ENCODE measurements at regions not wholly inside any gene's neighbourhood (a gene's known extent, or its start where the extent isn't known, plus 50 kb on each side); places are given as distances from the start of the nearest gene placed in this dataset.

GRCh38 chr10:43958964-43959363 lies 310.3 kb upstream of the ZNF32 start:
- DNase-seq (ENCODE audit: low read depth) = no peak

DNA sequence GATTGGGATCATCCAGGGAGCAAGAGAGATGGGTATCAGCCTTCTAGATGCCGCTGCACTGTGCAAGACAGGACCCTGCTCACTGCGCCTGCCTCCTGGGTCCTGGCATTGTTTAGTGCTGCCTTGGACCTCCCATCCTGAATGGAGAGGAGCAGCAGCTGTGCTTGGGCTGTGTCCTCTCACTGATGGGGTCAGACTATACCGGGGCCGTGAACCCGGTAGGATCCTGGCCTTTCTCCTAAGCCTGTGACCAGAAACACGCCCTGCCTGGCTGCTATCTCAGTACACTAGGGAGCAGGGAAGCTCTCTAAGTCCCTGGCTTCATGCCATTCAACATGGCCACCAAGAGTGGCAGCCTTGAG lies 309.4 kb upstream of the ZNF32 start:
- no peak for DNase-seq (ENCODE audit: low read depth)

GRCh38 chr10:43957267-43958070 lies 308.8 kb upstream of the ZNF32 start:
- DNase-seq (ENCODE audit: low read depth) = no peak

DNA sequence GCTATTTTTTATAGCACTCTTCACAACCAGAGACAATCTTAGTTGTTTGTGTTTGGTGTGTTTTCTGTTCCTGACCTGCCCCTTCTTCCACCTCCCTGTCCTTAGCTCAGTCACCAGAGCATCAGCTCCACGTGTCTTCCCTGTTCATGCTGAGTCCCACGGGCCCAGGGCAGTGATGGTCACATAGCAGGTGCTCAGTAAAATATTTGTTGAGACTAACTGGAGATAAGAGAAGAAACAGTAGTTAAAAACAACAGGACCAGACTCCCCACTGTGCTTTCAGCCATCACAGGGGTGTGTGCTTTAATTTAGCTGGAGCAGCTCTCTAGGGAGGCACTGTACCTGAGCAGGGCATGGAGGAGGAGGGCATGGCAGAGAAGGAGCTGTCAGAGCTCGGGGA lies 307.3 kb upstream of the ZNF32 start:
- DNase-seq (ENCODE audit: low read depth) = no peak

- DNase-seq (ENCODE audit: low read depth) = no peak
Measured at GRCh38 chr10:43955002-43955596, 306.4 kb upstream of the ZNF32 start.

GRCh38 chr10:43953672-43954071 lies 305.0 kb upstream of the ZNF32 start:
- DNase-seq (ENCODE audit: low read depth) = no peak

- no peak for DNase-seq (ENCODE audit: low read depth)
Measured at GRCh38 chr10:43952760-43953159, 304.1 kb upstream of the ZNF32 start.

DNA sequence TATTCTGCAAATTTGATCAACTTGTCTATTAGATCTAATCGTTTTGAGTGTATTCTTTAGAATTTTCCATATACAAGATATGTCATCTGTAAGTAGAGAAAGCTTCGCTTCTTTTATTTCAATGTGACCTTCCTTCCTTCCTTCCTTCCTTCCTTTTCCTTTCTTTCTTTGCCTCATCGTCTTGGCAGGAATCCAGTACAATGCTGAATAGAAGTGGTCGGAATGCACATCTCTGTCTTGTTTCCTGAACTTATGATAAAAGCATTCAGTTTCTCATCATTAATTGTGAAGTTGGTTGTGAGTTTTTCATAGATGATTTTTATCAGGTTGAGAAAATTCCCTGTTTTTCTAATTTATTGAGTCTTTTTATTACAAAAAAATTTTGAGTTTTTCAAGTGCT lies 300.7 kb upstream of the ZNF32 start:
- DNase-seq (ENCODE audit: low read depth) = no peak

DNA sequence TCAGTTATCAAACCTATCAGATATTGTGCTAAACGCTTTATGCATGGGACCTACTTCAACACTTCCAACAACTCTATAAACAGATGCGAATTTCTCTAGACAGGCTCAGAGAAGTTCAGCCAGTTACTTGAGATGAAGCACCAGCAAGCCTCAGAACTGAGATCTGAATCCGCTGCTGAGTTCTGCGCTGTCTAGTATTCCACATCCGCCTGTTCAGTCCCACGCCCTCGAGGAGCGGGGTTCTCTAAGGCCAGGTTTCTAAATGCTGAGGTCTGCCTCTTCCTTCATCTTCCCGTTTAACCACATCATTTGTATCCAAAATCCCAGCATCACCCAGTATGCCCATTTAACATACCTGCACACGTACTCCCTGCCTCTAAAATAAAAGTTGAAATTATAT lies 297.8 kb upstream of the ZNF32 start:
- no peak for DNase-seq (ENCODE audit: low read depth)

DNA sequence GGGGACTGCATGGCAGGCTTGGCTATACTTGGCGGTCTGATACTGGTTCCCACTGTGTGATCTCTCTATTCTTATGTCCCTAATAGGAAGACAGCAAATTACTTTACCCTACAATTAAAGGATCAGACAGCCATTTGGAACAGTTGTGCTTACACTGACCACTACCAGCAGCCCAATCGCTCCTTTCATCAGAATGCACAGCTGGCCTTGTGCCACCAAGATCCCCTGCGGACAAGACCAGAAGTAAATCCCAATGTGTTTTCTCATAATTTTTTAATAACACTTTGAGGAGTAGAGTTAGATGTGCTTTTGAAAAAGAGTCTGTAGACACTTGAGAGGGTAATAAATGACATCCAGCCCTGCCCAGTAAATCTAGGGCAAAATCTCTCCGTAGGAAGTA lies 297.2 kb upstream of the ZNF32 start:
- no peak for DNase-seq (ENCODE audit: low read depth)

DNA sequence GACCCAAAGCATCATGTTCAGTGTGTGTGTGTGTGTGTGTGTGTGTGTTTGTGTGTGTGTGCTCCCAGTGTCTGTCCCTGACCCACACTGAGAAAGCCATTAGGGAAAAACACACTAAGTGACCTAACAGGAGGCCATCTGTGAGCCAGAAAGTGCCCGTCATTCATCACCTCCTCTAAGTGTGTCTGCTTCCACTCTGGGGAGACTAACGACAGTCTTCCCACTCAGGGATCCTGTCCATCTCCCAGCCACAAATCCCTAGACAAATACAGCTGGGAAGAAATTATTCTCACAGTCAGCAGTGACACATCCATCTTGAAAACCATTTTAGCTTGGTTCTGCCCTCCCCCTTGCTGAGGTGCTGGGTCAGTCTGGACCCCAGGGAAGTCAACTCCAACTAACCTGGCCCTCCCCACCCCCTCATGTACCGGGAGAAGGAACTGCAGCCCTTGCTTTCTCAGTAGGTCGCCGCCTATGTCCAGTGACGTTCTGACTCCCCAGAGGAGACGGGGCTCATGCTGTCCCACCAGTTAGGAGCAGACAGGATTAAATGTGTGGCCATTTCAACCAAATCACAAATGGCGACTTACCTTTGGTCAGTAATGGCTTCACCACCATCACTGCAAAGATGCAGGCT lies 296.5 kb upstream of the ZNF32 start:
- DNase-seq (ENCODE audit: low read depth) = no peak

- no peak for DNase-seq (ENCODE audit: low read depth)
Measured at GRCh38 chr10:43944381-43945093, 295.9 kb upstream of the ZNF32 start.

- DNase-seq (ENCODE audit: low read depth) = no peak
Measured at GRCh38 chr10:43943818-43944360, 295.2 kb upstream of the ZNF32 start.

DNA sequence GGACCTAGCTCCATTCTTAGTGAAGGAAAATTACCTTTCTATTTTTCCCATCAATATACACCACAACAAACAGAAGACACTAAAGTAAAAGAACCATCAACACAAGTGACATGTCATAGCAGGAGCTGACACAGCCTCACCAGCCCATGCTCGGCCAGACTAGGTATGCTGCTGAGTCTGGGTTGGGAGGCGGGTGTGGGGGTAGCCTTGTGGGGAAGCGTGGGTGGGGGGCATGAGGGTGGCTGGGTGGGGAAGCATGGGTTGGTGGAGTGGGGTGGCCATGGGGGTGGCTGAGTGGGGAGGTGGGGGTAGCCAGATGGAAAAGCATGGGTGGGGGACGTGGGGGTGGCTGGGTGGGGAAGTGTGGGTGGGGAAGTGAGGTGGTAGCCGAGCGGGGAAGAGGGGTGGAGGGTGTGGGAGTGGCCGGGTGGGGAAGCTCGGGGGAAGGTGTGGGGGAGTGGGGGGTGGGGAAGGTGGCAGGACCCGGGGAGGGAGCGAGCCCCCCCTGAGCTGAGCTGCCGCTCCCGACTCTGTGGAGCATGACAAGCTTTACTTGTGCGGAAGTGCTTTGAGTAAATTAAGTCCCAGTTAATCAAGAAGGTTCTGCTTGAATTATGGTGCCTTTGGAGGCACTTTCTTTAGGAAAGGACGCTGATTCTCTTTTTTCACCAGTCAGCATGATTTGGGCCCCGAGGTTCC lies 294.6 kb upstream of the ZNF32 start:
- DNase-seq (ENCODE audit: low read depth) = no peak

DNA sequence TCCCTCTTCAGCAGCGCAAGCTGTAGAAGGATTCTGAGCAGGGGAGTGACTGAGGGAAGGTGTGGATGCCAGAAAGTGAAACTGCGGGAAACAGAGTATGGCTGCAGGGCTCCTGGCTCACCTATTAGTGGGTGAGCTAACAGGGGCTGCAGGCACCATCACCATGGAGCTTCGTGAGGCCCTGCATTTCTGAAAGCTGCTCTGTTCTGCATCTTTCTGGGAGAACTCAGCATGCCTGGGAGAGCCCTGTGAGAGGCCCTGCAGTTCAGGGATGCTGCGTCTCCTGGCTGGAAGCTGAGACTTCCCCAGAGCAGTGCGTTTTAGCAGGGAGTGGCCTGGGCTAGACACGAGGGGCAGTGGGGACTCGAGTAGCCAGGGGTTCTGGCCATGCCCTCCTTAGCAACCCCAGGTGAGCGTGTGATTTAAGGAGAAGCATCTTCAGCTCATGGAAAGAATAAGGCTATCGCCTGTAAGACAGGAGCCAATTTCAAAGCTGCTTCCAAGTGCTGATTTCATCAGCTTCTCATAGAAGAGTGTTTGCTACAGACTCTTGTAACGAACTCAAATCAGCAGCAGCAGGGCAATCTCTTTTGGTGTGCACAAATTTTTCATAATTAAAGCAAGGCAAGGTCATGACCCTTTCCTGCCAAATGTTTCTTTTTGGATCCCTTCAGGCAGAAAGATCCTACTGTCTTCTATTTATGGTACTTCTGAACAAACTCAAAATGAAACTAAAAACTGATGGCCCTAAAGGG lies 293.6 kb upstream of the ZNF32 start:
- no peak for DNase-seq (ENCODE audit: low read depth)

DNA sequence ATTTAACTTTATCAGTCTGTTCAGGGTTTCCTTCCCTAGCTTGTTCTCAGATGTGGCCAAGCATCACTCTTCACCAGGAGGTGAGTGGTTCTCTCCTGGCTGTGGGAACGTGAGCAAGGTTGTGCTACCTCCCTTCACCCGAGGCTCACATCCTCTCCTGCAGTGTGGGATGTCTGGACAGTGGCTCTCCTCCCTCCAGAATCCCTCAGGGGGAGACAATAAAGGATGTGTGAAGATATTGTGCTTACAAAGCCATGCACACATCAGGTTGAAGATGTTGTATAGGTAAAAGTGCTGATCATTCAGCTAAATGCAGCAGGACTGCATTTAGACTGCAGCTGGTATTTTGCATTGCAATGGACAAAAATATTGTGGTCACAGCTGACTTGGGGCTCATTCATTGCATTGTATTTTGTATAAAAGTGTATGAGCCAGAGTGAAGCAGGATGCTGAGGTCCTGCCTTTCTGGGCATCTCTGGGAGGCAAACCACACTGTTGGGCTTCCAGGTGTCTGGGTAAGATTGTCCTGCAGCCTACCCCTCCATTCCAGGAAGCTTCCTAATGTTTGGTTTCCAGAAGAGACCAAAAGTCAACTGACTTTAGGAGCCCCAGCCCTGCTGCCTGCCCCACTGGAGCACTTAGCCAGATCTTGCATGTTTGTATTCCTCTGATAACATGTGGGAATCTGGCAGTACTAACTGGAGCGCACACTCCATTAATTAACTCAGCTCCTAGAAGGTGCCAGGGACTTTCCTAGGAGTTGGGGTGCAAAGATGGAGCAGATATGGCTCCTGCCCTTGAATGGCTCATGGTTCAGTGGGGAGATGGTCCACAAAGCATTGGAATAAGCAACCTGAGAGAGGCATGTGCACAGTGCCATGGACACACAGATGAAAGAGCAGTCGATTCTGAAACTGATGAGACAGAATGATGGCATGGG lies 292.5 kb upstream of the ZNF32 start:
- no peak for DNase-seq (ENCODE audit: low read depth)

GRCh38 chr10:43939939-43940820 lies 291.5 kb upstream of the ZNF32 start:
- no peak for DNase-seq (ENCODE audit: low read depth)

DNA sequence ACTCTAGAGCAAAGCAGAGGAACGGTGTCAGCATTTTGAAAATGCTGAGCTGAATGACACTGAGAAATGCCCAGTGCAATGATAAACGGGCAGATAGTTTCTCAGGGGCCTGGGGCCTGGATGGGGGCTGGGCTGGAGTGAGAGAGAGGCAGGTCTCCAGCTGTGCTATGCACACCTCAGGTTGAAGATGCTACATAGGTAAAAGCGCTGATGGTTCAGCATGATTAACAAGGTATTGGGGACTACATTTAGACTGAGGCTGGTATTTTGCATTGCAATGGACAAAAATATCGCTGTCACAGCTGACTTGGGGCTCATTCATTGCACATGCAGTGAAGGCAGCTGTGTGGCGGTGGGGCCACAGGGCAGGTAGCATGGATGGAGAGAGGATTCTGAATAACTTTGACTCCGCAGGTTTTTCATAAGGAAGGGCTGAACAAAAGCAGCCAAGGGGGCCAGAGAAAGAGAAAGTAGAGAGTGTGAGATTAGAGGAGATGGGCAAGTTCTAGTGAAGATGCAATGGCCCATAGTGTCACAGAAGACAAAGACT lies 290.8 kb upstream of the ZNF32 start:
- no peak for DNase-seq (ENCODE audit: low read depth)

GRCh38 chr10:43938810-43939209 lies 290.1 kb upstream of the ZNF32 start:
- DNase-seq (ENCODE audit: low read depth) = no peak
